ENCODE measurements at regions not wholly inside any gene's neighbourhood (a gene's known extent, or its start where the extent isn't known, plus 50 kb on each side); places are given as distances from the start of the nearest gene placed in this dataset.
"Not testable (repeated sequence)": the region's sequence is repeated elsewhere in the genome, so short reads cannot be mapped to it uniquely, and the experiment has no call there.

- CTCF ChIA-PET, result no interaction called here
- DNase-seq (ENCODE audit: low read depth, low spot score), result no peak
- no peak overlapping the region for H3K4me3 ChIP-seq (ENCODE audit: low read depth, low read length)
- TF ChIP-seq CTCF (IDR thresholded peaks at IDR 0.05; ENCODE audit: insufficient read depth, low read length, missing control alignments), result no peak
- POLR2A ChIA-PET, result no interaction called here
Observed at GRCh38 chr11:98710986-98711385, 309.8 kb upstream of the CNTN5 start.

GRCh38 chr11:98720951-98721350 is 299.8 kb upstream of the CNTN5 start:
- ChIA-PET CTCF (no interaction called here), POLR2A (no interaction called here)
- no peak for TF ChIP-seq CTCF (IDR thresholded peaks at IDR 0.05; ENCODE audit: insufficient read depth, low read length, missing control alignments)
- no peak for DNase-seq (ENCODE audit: low read depth, low spot score)
- no peak overlapping the region for H3K4me3 ChIP-seq (ENCODE audit: low read depth, low read length)

GRCh38 chr11:98725471-98725870 is 295.3 kb upstream of the CNTN5 start:
- ChIA-PET CTCF (no interaction called here), POLR2A (no interaction called here)
- DNase-seq (ENCODE audit: low read depth, low spot score), result no peak
- TF ChIP-seq CTCF (IDR thresholded peaks at IDR 0.05; ENCODE audit: insufficient read depth, low read length, missing control alignments), result no peak
- H3K4me3 ChIP-seq (ENCODE audit: low read depth, low read length), result no peak overlapping the region

- CTCF ChIA-PET, result no interaction called here
- no peak for DNase-seq (ENCODE audit: low read depth, low spot score)
- no peak for TF ChIP-seq CTCF (IDR thresholded peaks at IDR 0.05; ENCODE audit: insufficient read depth, low read length, missing control alignments)
- H3K4me3 ChIP-seq (ENCODE audit: low read depth, low read length), result no peak overlapping the region
- POLR2A ChIA-PET, result no interaction called here
Observed at GRCh38 chr11:98728421-98728820, 292.3 kb upstream of the CNTN5 start.

- CTCF ChIA-PET, result no interaction called here
- POLR2A ChIA-PET, result no interaction called here
- no peak for DNase-seq (ENCODE audit: low read depth, low spot score)
- TF ChIP-seq CTCF (IDR thresholded peaks at IDR 0.05; ENCODE audit: insufficient read depth, low read length, missing control alignments), result no peak
- H3K4me3 ChIP-seq (ENCODE audit: low read depth, low read length), result no peak overlapping the region
Observed at GRCh38 chr11:98729118-98729517, 291.6 kb upstream of the CNTN5 start.

GRCh38 chr11:98732947-98733346 is 287.8 kb upstream of the CNTN5 start:
- CTCF ChIA-PET, result no interaction called here
- no peak for TF ChIP-seq CTCF (IDR thresholded peaks at IDR 0.05; ENCODE audit: insufficient read depth, low read length, missing control alignments)
- no peak overlapping the region for H3K4me3 ChIP-seq (ENCODE audit: low read depth, low read length)
- DNase-seq (ENCODE audit: low read depth, low spot score), result no peak
- POLR2A ChIA-PET, result no interaction called here

- POLR2A ChIA-PET; DNase-seq (ENCODE audit: low read depth, low spot score); H3K4me3 ChIP-seq (ENCODE audit: low read depth, low read length); CTCF ChIA-PET: not testable (repeated sequence)
Observed at GRCh38 chr11:98733378-98733777, 287.4 kb upstream of the CNTN5 start.
